ENCODE measurements at regions not wholly inside any gene's neighbourhood (a gene's known extent, or its start where the extent isn't known, plus 50 kb on each side); places are given as distances from the start of the nearest gene placed in this dataset.

- H3K4me1 Mint-ChIP-seq, result no peaks in the 10 kb centered on the region
- Histone ChIP-seq H3K4me3 (ENCODE audit: low read length) (no peak overlapping the region), H3K27ac (ENCODE audit: low read length) (no peak overlapping the region), H3K4me1 (ENCODE audit: control insufficient read depth, insufficient read depth, low read length) (no peaks in the 10 kb centered on the region), H3K27me3 (ENCODE audit: control insufficient read depth, insufficient read depth, low read length) (no peaks in the 10 kb centered on the region), H3K9me3 (ENCODE audit: control insufficient read depth, insufficient read depth, low read length) (no peaks in the 10 kb centered on the region), H3K36me3 (ENCODE audit: control insufficient read depth, insufficient read depth, low read length) (no peaks in the 10 kb centered on the region)
- H3K27ac Mint-ChIP-seq, result no peak overlapping the region
- no peak overlapping the region for H3K4me3 Mint-ChIP-seq
- ATAC-seq, result no peak
- intact Hi-C loops (cut with micrococcal nuclease), result no loop called here
- no peaks in the 10 kb centered on the region for H3K36me3 Mint-ChIP-seq
- 90% methylated on average over 1 of the region's 1 CpG for WGBS (ENCODE audit: insufficient coverage)
- peaks cover 0 to 4% of the 10 kb centered on the region in 2 donors for H3K27me3 Mint-ChIP-seq (ENCODE audit: low read depth in 2 of 2)
- DNase-seq, result no peak
- TF ChIP-seq CTCF (IDR thresholded peaks at IDR 0.05), result no peak
- H3K9me3 Mint-ChIP-seq, result peaks cover 2 to 3% of the 10 kb centered on the region in 2 donors
These were observed 377.5 kb upstream of the RIOK2 start for GRCh38 chr5:97560599-97560993.

- Mint-ChIP-seq H3K4me1 (no peaks in the 10 kb centered on the region), H3K27ac (no peak overlapping the region), H3K9me3 (peaks cover 3% of the 10 kb centered on the region in 2 donors), H3K4me3 (no peak overlapping the region), H3K36me3 (no peaks in the 10 kb centered on the region), H3K27me3 (ENCODE audit: low read depth in 2 of 2) (peaks cover 0 to 4% of the 10 kb centered on the region in 2 donors)
- Histone ChIP-seq H3K4me3 (ENCODE audit: low read length) (no peak overlapping the region), H3K36me3 (ENCODE audit: control insufficient read depth, insufficient read depth, low read length) (no peaks in the 10 kb centered on the region), H3K27ac (ENCODE audit: low read length) (no peak overlapping the region), H3K4me1 (ENCODE audit: control insufficient read depth, insufficient read depth, low read length) (no peaks in the 10 kb centered on the region), H3K9me3 (ENCODE audit: control insufficient read depth, insufficient read depth, low read length) (no peaks in the 10 kb centered on the region), H3K27me3 (ENCODE audit: control insufficient read depth, insufficient read depth, low read length) (no peaks in the 10 kb centered on the region)
- DNase-seq (no peak), ATAC-seq (no peak)
- intact Hi-C loops (cut with micrococcal nuclease), result no loop called here
- WGBS (ENCODE audit: insufficient coverage), result 88% methylated on average over 2 of the region's 2 CpGs
- no peak for TF ChIP-seq CTCF (IDR thresholded peaks at IDR 0.05)
These were observed 380.1 kb upstream of the RIOK2 start for GRCh38 chr5:97563050-97563657.

GRCh38 chr5:97568382-97568781, 385.3 kb upstream of the RIOK2 start:
- no peak overlapping the region for H3K4me3 ChIP-seq (ENCODE audit: low read length)
- H3K4me3 Mint-ChIP-seq, result no peak overlapping the region
- no peak overlapping the region for H3K27ac ChIP-seq (ENCODE audit: low read length)
- no peaks in the 10 kb centered on the region for H3K36me3 ChIP-seq (ENCODE audit: control insufficient read depth, insufficient read depth, low read length)
- intact Hi-C loops (cut with micrococcal nuclease), result no loop called here
- no peak for TF ChIP-seq CTCF (IDR thresholded peaks at IDR 0.05)
- no peaks in the 10 kb centered on the region for H3K4me1 Mint-ChIP-seq
- no peak overlapping the region for H3K27ac Mint-ChIP-seq
- peaks cover 3 to 9% of the 10 kb centered on the region in 2 donors for H3K9me3 Mint-ChIP-seq
- no peaks in the 10 kb centered on the region for H3K4me1 ChIP-seq (ENCODE audit: control insufficient read depth, insufficient read depth, low read length)
- peaks cover 6% of the 10 kb centered on the region for H3K9me3 ChIP-seq (ENCODE audit: control insufficient read depth, insufficient read depth, low read length)
- H3K27me3 Mint-ChIP-seq (ENCODE audit: low read depth in 2 of 2), result no peaks in the 10 kb centered on the region
- peaks cover 10% of the 10 kb centered on the region for H3K36me3 Mint-ChIP-seq
- DNase-seq, result no peak
- no peaks in the 10 kb centered on the region for H3K27me3 ChIP-seq (ENCODE audit: control insufficient read depth, insufficient read depth, low read length)
- ATAC-seq, result no peak

GRCh38 chr5:97570242-97570641, 387.2 kb upstream of the RIOK2 start:
- no peaks in the 10 kb centered on the region for H3K27me3 ChIP-seq (ENCODE audit: control insufficient read depth, insufficient read depth, low read length)
- intact Hi-C loops (cut with micrococcal nuclease), result no loop called here
- ATAC-seq, result no peak
- no peak overlapping the region for H3K4me3 ChIP-seq (ENCODE audit: low read length)
- H3K4me1 ChIP-seq (ENCODE audit: control insufficient read depth, insufficient read depth, low read length), result no peaks in the 10 kb centered on the region
- H3K27me3 Mint-ChIP-seq (ENCODE audit: low read depth in 2 of 2), result no peaks in the 10 kb centered on the region
- H3K9me3 ChIP-seq (ENCODE audit: control insufficient read depth, insufficient read depth, low read length), result peaks cover 6% of the 10 kb centered on the region
- H3K36me3 Mint-ChIP-seq, result peaks cover 10% of the 10 kb centered on the region
- 100% methylated on average over 1 of the region's 1 CpG for WGBS (ENCODE audit: insufficient coverage)
- no peaks in the 10 kb centered on the region for H3K4me1 Mint-ChIP-seq
- H3K4me3 Mint-ChIP-seq, result no peak overlapping the region
- H3K27ac ChIP-seq (ENCODE audit: low read length), result no peak overlapping the region
- no peak overlapping the region for H3K27ac Mint-ChIP-seq
- peaks cover 0 to 7% of the 10 kb centered on the region in 2 donors for H3K9me3 Mint-ChIP-seq
- TF ChIP-seq CTCF (IDR thresholded peaks at IDR 0.05), result no peak
- H3K36me3 ChIP-seq (ENCODE audit: control insufficient read depth, insufficient read depth, low read length), result no peaks in the 10 kb centered on the region
- no peak for DNase-seq
